Fibroblast of villous mesenchyme (primary cell): ENCODE measurements at regions not wholly inside any gene's neighbourhood (a gene's known extent, or its start where the extent isn't known, plus 50 kb on each side); places are given as distances from the start of the nearest gene placed in this dataset.

Experiments
- DNase-seq: peaks from one replicate; pipeline ENCODE4 v3.0.0-alpha.2; 2010; ENCODE audit warnings: low read depth
- H3K4me3 ChIP-seq: 2 replicates; pipeline ENCODE4 v1.5.1; 2011; ENCODE audit warnings: low read depth, mild to moderate bottlenecking, low read length
- CTCF ChIP-seq: IDR thresholded peaks from 2 replicates; pipeline ENCODE4 v1.5.1; 2012; ENCODE audit warnings: low read depth, mild to moderate bottlenecking, low read length; ENCODE audit not compliant: insufficient read depth

GRCh38 chr6:91683240-91683639, 1096.4 kb upstream of the MAP3K7 start:
- no peak for DNase-seq
- TF ChIP-seq CTCF, result no peak
- H3K4me3 ChIP-seq, result no peak overlapping the region

- TF ChIP-seq CTCF, result no peak
- no peak overlapping the region for H3K4me3 ChIP-seq
- no peak for DNase-seq
These were observed 1094.4 kb upstream of the MAP3K7 start for GRCh38 chr6:91681296-91681695.

GRCh38 chr6:91678679-91679446, 1092.0 kb upstream of the MAP3K7 start:
- DNase-seq, result no peak
- TF ChIP-seq CTCF, result no peak
- no peak overlapping the region for H3K4me3 ChIP-seq

- no peak for DNase-seq
- H3K4me3 ChIP-seq, result no peak overlapping the region
- TF ChIP-seq CTCF, result no peak
These were observed 1085.3 kb upstream of the MAP3K7 start for GRCh38 chr6:91672201-91672600.

- no peak overlapping the region for H3K4me3 ChIP-seq
- no peak for TF ChIP-seq CTCF
- no peak for DNase-seq
These were observed 1083.0 kb upstream of the MAP3K7 start for GRCh38 chr6:91669871-91670268.

- no peak for DNase-seq
- TF ChIP-seq CTCF, result no peak
- no peak overlapping the region for H3K4me3 ChIP-seq
These were observed 1082.4 kb upstream of the MAP3K7 start for GRCh38 chr6:91669154-91669870.

- no peak for DNase-seq
- no peak overlapping the region for H3K4me3 ChIP-seq
- TF ChIP-seq CTCF, result no peak
These were observed 1080.7 kb upstream of the MAP3K7 start for GRCh38 chr6:91667596-91667995.
